NB4 (cell line): ENCODE measurements at regions not wholly inside any gene's neighbourhood (a gene's known extent, or its start where the extent isn't known, plus 50 kb on each side); places are given as distances from the start of the nearest gene placed in this dataset.

Experiments
- CTCF ChIP-seq: IDR thresholded peaks from one replicate; pipeline ENCODE4 v1.5.1; 2012; ENCODE audit warnings: low read depth, low read length
- MAX ChIP-seq: IDR thresholded peaks from 2 replicates; pipeline ENCODE4 v1.6.1; 2011; ENCODE audit warnings: low read depth, low read length
- MYC ChIP-seq: IDR thresholded peaks from 2 replicates; pipeline ENCODE4 v1.6.1; 2011; ENCODE audit warnings: low read depth, low read length
- POLR2A ChIP-seq: IDR thresholded peaks from 2 replicates; pipeline ENCODE4 v1.6.1; 2011; ENCODE audit warnings: mild to moderate bottlenecking; ENCODE audit not compliant: insufficient read length; ENCODE audit errors: extremely low read depth

- TF ChIP-seq CTCF (no peak), POLR2A (no peak), MAX (no peak), MYC (no peak)
These were observed 286.8 kb downstream of the BLID start for GRCh38 chr11:121829159-121829643.
